GM12878 (cell line): ENCODE measurements at regions not wholly inside any gene's neighbourhood (a gene's known extent, or its start where the extent isn't known, plus 50 kb on each side); places are given as distances from the start of the nearest gene placed in this dataset.

Experiments used
- CHD4 ChIP-seq: fragments of 200-600 bp; sonication (generic); IDR thresholded peaks from 2 replicates; pipeline ENCODE4 v1.6.1; 2016; ENCODE audit warnings: mild to moderate bottlenecking
- EGR1 ChIP-seq, 2 experiments: IDR thresholded peaks; 1 replicate in 1 of 2; 2 replicates in 1 of 2; pipeline ENCODE4 v1.6.1; 2011 to 2012; ENCODE audit warnings: low read depth in 2 of 2, low read length in 2 of 2, borderline replicate concordance in 1 of 2, mild to moderate bottlenecking in 1 of 2, moderate library complexity in 1 of 2
- HDAC2 ChIP-seq: fragments of 200-600 bp; sonication (generic); IDR thresholded peaks from 2 replicates; pipeline ENCODE4 v1.6.1; 2017
- MTA3 ChIP-seq: IDR thresholded peaks from 2 replicates; pipeline ENCODE4 v1.6.1; 2012; ENCODE audit warnings: low read length, inconsistent platforms, borderline replicate concordance
- POLR2A ChIP-seq: IDR thresholded peaks from 2 replicates; pipeline ENCODE4 v1.6.1; 2011; ENCODE audit warnings: low read depth, mild to moderate bottlenecking, low read length
- SIN3A ChIP-seq: IDR thresholded peaks from 2 replicates; pipeline ENCODE4 v1.6.1; 2012; ENCODE audit warnings: low read depth, low read length, improper control_type of control experiment
- ZSCAN29 ChIP-seq: fragments of 450-650 bp; IDR thresholded peaks from 2 replicates; pipeline ENCODE4 v1.6.1; 2017; ENCODE audit warnings: mild to moderate bottlenecking, moderate library complexity
- TF ChIP-seq, protein P1 (sequence below): IDR thresholded peaks from 2 replicates; pipeline ENCODE4 v1.6.1; 2012; ENCODE audit warnings: low read depth, low read length, improper control_type of control experiment
- TF ChIP-seq, protein P2 (sequence below): fragments of 450-650 bp; IDR thresholded peaks from 2 replicates; pipeline ENCODE4 v1.6.1; 2016; ENCODE audit warnings: mild to moderate bottlenecking, moderate library complexity, borderline replicate concordance
- TF ChIP-seq, protein P3 (sequence below): IDR thresholded peaks from 2 replicates; pipeline ENCODE4 v1.6.1; 2012; ENCODE audit warnings: low read depth, low read length, improper control_type of control experiment

DNA sequence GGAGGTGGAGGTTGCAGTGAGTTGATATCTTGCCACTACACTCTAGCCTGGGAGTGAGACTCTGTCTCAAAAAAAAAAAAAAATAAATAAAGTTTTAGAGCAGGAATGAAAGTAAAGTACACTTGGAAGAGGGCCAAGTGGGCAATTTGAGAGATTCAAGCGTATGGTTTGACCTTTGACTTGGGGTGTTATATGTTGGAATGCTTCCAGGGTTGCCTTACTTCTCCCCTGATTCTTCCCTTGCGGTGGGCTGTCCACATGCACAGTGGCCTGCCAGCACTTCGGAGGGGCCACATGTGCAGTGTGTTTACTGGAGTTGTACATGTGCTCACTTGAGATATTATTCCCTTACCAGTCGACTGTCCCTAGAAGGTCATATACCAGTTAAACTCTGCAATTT is 295.5 kb upstream of the PROX1 start:
- TF ChIP-seq CHD4 (no peak), HDAC2 (no peak), ZSCAN29 (no peak), SIN3A (no peak), EGR1 (IDR thresholded peaks at IDR 0.05; ENCODE audit: borderline replicate concordance in 1 of 2, low read depth in 2 of 2, low read length in 2 of 2) (no peak), POLR2A (no peak), MTA3 (no peak)
- TF ChIP-seq, protein P1, sequence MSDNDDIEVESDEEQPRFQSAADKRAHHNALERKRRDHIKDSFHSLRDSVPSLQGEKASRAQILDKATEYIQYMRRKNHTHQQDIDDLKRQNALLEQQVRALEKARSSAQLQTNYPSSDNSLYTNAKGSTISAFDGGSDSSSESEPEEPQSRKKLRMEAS: no peak
- TF ChIP-seq, protein P2, sequence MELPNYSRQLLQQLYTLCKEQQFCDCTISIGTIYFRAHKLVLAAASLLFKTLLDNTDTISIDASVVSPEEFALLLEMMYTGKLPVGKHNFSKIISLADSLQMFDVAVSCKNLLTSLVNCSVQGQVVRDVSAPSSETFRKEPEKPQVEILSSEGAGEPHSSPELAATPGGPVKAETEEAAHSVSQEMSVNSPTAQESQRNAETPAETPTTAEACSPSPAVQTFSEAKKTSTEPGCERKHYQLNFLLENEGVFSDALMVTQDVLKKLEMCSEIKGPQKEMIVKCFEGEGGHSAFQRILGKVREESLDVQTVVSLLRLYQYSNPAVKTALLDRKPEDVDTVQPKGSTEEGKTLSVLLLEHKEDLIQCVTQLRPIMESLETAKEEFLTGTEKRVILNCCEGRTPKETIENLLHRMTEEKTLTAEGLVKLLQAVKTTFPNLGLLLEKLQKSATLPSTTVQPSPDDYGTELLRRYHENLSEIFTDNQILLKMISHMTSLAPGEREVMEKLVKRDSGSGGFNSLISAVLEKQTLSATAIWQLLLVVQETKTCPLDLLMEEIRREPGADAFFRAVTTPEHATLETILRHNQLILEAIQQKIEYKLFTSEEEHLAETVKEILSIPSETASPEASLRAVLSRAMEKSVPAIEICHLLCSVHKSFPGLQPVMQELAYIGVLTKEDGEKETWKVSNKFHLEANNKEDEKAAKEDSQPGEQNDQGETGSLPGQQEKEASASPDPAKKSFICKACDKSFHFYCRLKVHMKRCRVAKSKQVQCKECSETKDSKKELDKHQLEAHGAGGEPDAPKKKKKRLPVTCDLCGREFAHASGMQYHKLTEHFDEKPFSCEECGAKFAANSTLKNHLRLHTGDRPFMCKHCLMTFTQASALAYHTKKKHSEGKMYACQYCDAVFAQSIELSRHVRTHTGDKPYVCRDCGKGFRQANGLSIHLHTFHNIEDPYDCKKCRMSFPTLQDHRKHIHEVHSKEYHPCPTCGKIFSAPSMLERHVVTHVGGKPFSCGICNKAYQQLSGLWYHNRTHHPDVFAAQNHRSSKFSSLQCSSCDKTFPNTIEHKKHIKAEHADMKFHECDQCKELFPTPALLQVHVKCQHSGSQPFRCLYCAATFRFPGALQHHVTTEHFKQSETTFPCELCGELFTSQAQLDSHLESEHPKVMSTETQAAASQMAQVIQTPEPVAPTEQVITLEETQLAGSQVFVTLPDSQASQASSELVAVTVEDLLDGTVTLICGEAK: no peak
- TF ChIP-seq, protein P3, sequence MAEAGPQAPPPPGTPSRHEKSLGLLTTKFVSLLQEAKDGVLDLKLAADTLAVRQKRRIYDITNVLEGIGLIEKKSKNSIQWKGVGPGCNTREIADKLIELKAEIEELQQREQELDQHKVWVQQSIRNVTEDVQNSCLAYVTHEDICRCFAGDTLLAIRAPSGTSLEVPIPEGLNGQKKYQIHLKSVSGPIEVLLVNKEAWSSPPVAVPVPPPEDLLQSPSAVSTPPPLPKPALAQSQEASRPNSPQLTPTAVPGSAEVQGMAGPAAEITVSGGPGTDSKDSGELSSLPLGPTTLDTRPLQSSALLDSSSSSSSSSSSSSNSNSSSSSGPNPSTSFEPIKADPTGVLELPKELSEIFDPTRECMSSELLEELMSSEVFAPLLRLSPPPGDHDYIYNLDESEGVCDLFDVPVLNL: no peak
